ENCODE measurements at regions not wholly inside any gene's neighbourhood (a gene's known extent, or its start where the extent isn't known, plus 50 kb on each side); places are given as distances from the start of the nearest gene placed in this dataset.

DNA sequence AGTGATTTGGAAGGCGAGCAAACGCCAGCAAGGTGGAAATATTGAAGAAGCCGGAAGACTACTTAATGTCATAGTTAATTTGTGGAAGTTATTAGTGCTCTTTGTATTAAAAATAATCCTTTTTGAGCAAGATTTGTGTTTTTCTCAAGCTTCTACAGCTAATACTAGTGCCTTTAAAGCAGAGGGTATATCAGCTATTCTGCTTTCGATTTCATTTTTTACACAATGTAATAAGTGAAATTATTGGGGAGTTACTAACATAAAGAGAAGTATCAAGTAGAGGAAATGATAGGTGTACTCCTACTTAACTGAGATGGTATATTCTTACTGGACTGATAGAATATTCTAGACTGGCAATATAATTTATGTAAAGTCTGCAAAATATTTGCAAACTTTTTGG is 392.4 kb upstream of the DCN start:
- Mint-ChIP-seq H3K9me3 (no peaks in the 10 kb centered on the region), H3K36me3 (ENCODE audit: low read depth) (no peaks in the 10 kb centered on the region), H3K27me3 (peaks cover 4% of the 10 kb centered on the region), H3K4me1 (ENCODE audit: low read depth) (peaks cover 9% of the 10 kb centered on the region), H3K27ac (no peak overlapping the region), H3K4me3 (no peak overlapping the region)

DNA sequence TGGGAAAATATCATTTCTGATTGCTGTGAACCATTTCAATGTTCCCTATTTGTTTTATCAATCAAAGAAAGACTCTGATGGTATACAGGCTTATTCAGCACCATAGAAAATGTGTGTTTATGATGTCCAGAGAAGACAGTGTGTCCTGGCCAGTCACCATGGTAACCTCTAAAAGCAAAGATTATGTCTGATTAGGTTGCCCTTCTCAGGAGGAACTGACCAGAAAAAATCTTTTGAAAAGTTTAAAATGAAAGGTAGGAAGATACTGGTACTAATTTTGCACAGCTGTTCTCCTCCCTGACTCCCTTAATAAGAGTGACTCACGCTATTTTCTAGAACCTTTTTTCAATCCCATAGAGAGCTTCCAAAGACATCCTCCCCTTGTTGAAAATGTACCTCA is 391.8 kb upstream of the DCN start:
- no peaks in the 10 kb centered on the region for H3K9me3 Mint-ChIP-seq
- peaks cover 9% of the 10 kb centered on the region for H3K4me1 Mint-ChIP-seq (ENCODE audit: low read depth)
- no peaks in the 10 kb centered on the region for H3K36me3 Mint-ChIP-seq (ENCODE audit: low read depth)
- peaks cover 4% of the 10 kb centered on the region for H3K27me3 Mint-ChIP-seq
- H3K27ac Mint-ChIP-seq: no peak overlapping the region
- H3K4me3 Mint-ChIP-seq: no peak overlapping the region

DNA sequence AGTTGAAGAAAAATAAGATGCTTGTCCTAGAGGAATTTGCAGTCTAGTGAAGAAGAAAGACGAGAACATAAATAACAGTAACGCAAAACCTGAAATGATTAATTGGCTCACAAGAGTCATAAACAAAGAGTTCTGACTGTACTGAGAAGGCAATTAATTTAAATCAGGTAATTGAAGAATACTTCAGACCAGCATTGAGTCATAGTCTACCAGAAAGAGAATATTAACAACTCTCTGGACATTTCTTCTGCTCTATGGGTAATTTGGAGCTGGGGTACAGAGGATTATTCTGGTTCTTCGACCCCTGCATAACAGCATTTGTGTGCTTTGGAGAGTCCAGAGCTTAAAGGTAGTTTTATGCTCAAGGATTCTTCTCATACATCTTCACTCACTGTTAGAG is 390.3 kb upstream of the DCN start:
- Mint-ChIP-seq H3K36me3 (ENCODE audit: low read depth) (no peaks in the 10 kb centered on the region), H3K27me3 (peaks cover 4% of the 10 kb centered on the region), H3K4me3 (no peak overlapping the region), H3K4me1 (ENCODE audit: low read depth) (peaks cover 5% of the 10 kb centered on the region), H3K27ac (no peak overlapping the region), H3K9me3 (no peaks in the 10 kb centered on the region)

DNA sequence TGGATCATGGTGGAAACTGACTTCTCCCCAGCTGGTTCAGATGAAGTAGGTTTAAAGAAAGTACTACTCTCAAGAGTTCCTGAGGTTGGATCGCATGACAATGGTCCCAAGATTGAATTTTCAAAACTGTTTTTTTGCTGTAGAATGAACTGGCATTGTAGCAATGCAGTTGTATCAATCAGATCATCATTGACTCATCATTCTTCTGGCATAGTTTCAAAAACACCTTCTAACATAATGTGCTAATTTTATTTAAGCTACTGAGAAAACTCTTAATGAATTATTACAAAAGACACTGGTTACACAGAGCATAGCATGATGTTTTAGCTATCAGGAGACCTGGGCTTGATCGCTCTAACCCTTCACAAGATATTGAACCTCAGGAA is 384.5 kb upstream of the DCN start:
- Mint-ChIP-seq H3K4me3 (no peak overlapping the region), H3K27me3 (no peaks in the 10 kb centered on the region), H3K9me3 (peaks cover 3% of the 10 kb centered on the region), H3K4me1 (ENCODE audit: low read depth) (peaks cover 26% of the 10 kb centered on the region), H3K36me3 (ENCODE audit: low read depth) (no peaks in the 10 kb centered on the region), H3K27ac (no peak overlapping the region)

DNA sequence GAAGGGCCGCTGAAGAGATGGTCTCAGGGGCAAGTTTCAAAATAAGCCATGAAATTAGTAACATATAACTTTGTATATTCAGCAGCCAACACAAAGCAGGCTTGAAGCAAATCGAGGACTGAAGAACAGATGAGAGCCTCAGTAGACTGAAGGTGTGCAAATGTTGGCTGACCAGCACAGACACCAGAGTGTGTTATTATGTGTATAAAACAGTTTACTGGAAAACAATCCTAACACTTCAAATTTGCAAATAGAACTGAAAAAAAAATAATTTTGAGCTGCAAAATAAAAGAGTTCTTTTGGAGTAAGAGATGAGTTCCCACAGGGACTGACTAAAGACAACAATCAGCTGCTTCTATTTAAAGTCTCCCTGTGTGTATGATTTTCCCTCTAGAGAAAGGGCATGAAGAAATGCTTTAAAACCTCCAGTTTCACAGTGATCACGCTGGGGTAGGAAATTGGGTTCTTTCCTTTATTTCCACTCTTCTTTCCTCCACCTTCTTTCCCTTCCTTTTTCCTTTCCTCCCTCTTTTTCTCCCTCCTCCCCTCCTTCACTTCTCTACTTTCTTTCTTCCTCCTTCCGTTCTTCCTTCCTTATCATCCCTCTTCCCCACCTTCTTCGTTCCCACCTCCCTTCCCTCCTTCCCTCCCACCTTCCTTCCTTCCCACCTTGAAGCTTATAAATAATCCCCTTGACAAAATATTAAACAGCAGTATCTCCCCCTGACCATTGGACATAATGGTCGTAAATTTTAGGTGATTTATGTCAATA is 383.9 kb upstream of the DCN start:
- Mint-ChIP-seq H3K27me3 (no peaks in the 10 kb centered on the region), H3K4me1 (ENCODE audit: low read depth) (peaks cover 28% of the 10 kb centered on the region), H3K36me3 (ENCODE audit: low read depth) (no peaks in the 10 kb centered on the region), H3K4me3 (no peak overlapping the region), H3K9me3 (peaks cover 3% of the 10 kb centered on the region), H3K27ac (no peak overlapping the region)

DNA sequence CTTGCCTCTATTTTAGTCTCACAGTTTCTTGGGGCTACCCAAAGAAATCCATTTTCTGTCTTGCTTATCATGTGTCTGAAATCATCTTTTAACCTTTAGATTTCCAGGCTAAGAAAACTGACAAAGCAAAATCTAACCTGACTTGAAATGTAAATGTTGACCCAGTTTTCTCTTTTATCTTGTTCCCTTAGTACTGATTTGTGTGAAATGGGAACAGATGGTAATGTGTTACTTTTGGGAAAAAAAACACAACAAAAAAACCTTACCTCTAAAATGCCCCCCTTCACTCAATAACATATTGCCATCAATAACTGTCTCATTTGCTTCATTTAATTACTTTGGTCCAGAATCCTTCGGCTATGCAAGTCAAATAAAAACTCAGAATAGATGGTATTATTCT is 383.2 kb upstream of the DCN start:
- Mint-ChIP-seq H3K36me3 (ENCODE audit: low read depth) (no peaks in the 10 kb centered on the region), H3K4me3 (no peak overlapping the region), H3K27me3 (no peaks in the 10 kb centered on the region), H3K27ac (no peak overlapping the region), H3K4me1 (ENCODE audit: low read depth) (peaks cover 28% of the 10 kb centered on the region), H3K9me3 (peaks cover 3% of the 10 kb centered on the region)

DNA sequence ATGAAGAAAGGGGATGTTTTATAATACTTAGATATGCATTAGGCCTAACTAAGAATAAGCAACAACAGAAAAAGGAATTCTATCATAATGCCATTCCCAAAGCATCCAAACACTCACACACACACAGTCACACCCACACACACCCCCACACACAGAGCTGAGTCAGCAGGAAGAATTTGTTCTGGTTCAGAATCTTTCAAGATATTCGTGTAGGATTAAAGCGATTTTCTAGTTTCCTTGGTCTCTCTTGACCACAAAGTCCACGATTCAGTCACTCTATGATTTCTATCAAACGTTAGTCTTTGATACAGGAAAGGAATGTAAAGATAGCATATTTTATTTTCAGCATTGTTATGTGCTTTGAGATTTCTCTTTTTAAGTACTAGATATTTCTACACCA is 382.6 kb upstream of the DCN start:
- Mint-ChIP-seq H3K9me3 (peaks cover 3% of the 10 kb centered on the region), H3K27ac (no peak overlapping the region), H3K36me3 (ENCODE audit: low read depth) (no peaks in the 10 kb centered on the region), H3K4me1 (ENCODE audit: low read depth) (peaks cover 28% of the 10 kb centered on the region), H3K27me3 (no peaks in the 10 kb centered on the region), H3K4me3 (no peak overlapping the region)

DNA sequence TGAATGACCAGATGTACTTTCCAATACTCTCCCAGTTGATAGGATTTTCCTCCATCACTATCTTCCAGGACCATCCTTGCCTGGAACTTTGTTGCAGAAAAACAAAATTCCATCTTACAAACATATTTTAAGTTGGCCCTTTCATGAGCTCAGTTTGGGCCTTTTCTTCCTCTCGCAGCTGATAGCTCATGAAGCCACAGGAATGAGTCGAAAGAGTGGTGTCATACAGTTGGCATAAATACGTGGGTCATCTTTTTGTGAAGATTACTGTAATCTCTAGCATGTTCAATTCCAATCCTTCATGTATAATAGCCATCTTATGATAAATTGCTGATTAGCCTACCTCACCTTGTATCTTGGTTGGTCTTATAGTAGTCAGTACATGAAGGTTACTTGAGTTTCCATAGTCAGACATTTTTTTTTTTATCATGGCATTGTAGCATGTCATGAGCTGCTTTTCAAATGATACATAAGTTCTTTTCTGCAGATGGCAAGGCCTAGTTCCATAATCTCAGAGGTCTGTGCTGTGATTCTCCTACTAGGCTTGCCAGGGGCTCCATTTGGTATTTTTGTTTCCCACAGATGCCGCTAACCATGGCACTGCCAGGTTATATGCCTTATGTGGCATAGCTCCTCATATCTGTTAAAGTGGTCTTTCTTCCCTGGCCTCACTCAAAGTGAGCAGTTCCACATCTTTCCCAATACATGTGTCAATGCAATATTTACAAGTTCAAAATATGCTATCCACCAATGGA is 380.6 kb upstream of the DCN start:
- peaks cover 12% of the 10 kb centered on the region for H3K9me3 Mint-ChIP-seq
- H3K4me3 Mint-ChIP-seq: peak overlapping the region; percentile 9
- no peak overlapping the region for H3K27ac Mint-ChIP-seq

DNA sequence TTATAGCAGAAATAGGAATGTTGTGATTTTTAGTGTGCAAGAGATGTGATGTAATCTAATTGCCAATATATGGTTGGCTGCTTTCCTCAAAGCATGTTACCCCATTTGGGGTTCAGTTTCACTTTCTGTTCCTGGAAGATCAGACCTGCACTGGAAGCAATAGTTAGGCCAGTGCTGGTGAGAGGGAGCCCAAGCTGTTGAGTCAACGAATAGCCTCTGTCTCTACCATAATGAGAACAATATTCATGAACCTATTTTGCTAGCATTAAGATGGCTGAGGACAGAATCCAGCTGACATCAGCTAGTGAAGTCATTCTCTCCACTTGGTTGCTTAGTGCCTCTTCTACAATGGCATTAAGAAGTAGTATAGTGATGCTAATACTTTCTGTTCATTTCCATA is 379.9 kb upstream of the DCN start:
- Mint-ChIP-seq H3K4me3 (peak overlapping the region; percentile 25), H3K4me1 (ENCODE audit: low read depth) (peaks cover 28% of the 10 kb centered on the region), H3K27ac (no peak overlapping the region), H3K27me3 (no peaks in the 10 kb centered on the region), H3K9me3 (peaks cover 18% of the 10 kb centered on the region), H3K36me3 (ENCODE audit: low read depth) (peaks cover 5% of the 10 kb centered on the region)

More for the DNA sequence above, 380.6 kb upstream of the DCN start:
- Mint-ChIP-seq H3K4me1 (ENCODE audit: low read depth) (peaks cover 28% of the 10 kb centered on the region), H3K36me3 (ENCODE audit: low read depth) (peaks cover 5% of the 10 kb centered on the region), H3K27me3 (no peaks in the 10 kb centered on the region)

DNA sequence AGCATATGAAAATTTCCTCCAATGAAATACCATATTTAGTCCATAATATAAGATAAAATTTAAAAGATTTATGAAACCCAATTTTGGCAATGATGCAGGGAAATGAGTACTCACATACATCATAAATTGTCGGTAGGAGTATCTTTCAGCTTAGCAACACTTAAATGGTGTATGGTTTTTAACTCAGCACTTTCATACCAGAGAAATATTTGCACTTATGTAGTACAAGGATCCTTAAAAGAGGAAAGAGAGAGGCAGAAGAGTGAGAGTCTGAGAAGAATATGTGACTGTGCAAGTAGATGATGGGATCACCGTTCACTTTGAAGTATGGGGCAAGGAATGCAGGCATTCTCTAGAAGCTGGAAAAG is 379.3 kb upstream of the DCN start:
- H3K4me3 Mint-ChIP-seq: peak overlapping the region; percentile 25
- peaks cover 5% of the 10 kb centered on the region for H3K36me3 Mint-ChIP-seq (ENCODE audit: low read depth)
- H3K27me3 Mint-ChIP-seq: no peaks in the 10 kb centered on the region
- H3K9me3 Mint-ChIP-seq: peaks cover 18% of the 10 kb centered on the region
- H3K4me1 Mint-ChIP-seq (ENCODE audit: low read depth): peaks cover 28% of the 10 kb centered on the region
- H3K27ac Mint-ChIP-seq: no peak overlapping the region

DNA sequence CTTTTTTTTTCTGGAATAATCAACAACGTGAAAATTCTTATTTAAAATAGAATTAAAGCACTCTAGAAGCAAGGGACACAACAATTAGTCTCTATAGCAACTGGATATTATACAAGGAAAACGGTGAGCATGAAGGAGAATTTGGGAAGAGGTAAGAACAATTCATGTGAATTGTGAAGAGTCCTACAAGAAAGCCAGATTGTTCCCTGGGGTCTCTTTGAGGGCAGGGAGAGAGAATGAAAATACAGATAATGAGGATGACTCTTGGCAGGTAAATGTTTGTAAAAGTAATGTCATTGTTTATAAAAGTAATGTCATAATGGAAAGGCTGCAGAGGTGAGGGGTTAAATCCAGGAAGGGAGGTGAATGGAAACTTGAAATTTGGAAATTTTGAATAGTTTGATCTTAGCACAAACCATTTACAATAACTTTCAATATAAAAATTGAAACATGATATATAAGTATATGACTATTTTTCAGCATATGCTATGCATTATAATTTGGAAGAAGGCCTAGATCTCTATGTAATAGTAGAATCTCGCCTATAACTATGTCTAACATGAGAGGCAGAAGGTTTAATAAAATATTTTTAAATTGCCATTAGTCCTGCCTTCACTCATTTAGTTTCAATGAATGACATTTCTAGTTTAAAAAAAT is 378.8 kb upstream of the DCN start:
- peaks cover 28% of the 10 kb centered on the region for H3K4me1 Mint-ChIP-seq (ENCODE audit: low read depth)
- no peaks in the 10 kb centered on the region for H3K27me3 Mint-ChIP-seq
- peaks cover 18% of the 10 kb centered on the region for H3K9me3 Mint-ChIP-seq
- peaks cover 5% of the 10 kb centered on the region for H3K36me3 Mint-ChIP-seq (ENCODE audit: low read depth)
- no peak overlapping the region for H3K4me3 Mint-ChIP-seq
- no peak overlapping the region for H3K27ac Mint-ChIP-seq

DNA sequence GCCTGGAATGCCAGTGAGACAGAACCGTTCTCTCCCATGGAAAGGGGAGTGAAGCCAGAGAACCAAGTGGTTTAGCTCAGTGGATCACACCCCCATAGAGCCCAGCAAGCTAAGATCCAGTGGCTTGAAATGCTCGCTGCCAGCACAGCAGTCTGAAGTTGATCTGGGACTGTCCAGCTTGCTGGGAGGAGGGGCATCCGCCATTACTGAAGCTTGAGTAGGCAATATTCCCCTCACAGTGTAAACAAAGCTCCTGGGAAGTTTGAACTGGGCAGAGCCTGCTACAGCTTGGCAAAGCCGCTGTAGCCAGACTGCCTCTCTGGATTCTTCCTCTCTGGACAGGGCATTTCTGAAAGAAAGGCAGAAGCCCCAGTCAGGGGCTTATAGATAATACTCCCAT is 374.3 kb upstream of the DCN start:
- peaks cover 20% of the 10 kb centered on the region for H3K9me3 Mint-ChIP-seq
- no peak overlapping the region for H3K4me3 Mint-ChIP-seq
- peaks cover 10% of the 10 kb centered on the region for H3K27me3 Mint-ChIP-seq
- peaks cover 5% of the 10 kb centered on the region for H3K36me3 Mint-ChIP-seq (ENCODE audit: low read depth)
- H3K27ac Mint-ChIP-seq: no peak overlapping the region
- peaks cover under 1% of the 10 kb centered on the region for H3K4me1 Mint-ChIP-seq (ENCODE audit: low read depth)

DNA sequence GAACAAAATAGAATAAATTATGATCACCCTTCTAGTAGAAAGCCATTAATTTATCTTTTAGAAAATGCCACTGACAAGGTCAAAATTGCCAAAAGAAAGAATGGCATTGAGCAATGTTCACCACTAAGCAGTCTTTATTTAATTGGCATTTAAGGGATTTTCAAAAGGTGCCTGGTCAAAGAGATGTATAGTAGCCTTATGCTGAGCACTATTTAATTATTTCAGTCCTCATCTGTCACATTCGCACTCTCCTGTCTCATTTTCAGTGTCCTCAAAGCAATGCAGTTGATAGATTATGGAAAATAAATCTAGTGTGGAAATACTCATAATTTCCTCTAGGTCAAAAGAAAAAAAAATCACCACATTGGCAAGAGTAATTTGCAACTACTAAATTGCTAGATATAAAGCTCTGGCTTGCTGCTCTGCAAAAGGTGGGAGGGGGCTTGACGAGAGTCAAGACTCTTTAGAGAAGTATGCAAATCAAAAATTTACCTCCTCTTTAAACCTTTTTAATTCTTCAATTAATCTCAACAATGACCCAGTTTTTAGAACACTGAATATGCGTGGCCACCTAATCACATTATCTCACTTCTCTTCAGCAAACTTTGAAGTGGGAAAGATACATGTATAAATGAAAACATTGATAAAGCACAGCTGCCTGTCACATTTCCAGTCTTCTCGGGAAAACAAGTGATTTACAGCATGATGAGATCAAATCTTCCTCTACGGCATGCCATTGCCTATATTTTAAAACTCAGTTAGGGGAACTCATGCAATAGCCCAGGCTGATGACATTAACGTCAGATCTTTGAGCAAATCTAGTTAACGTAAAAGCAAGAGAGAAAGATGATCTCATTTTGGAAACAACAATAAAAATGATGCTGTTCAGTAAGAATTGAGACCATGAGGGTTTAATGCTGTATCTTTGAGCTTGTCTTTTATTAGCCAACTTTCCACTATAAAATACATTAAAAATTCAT is 373.1 kb upstream of the DCN start:
- Mint-ChIP-seq H3K27me3 (peaks cover 10% of the 10 kb centered on the region), H3K27ac (no peak overlapping the region), H3K9me3 (peaks cover 20% of the 10 kb centered on the region), H3K4me3 (no peak overlapping the region), H3K4me1 (ENCODE audit: low read depth) (no peaks in the 10 kb centered on the region), H3K36me3 (ENCODE audit: low read depth) (peaks cover 5% of the 10 kb centered on the region)

DNA sequence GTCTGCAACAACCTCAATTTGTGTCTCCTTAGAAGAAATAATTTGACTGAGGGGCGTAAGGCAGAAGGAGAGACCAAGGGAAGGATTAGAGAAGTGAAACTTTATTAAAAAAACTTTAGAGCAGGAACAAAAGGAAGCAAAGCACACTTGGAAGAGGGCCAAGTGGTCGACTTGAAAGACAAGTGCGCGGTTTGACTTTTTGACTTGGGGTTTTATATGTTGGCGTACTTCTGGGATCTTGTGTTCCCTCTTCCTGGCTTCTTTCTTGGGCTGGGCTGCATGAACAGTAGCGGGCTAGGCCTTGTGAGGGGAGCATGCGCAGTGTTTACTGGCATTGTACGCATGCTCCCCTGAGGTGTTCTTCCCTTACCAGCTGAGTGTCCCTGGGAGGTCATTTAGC is 369.3 kb upstream of the DCN start:
- Mint-ChIP-seq H3K27me3 (peaks cover 15% of the 10 kb centered on the region), H3K4me1 (ENCODE audit: low read depth) (no peaks in the 10 kb centered on the region), H3K36me3 (ENCODE audit: low read depth) (no peaks in the 10 kb centered on the region), H3K4me3 (no peak overlapping the region), H3K27ac (no peak overlapping the region), H3K9me3 (peaks cover 8% of the 10 kb centered on the region)

Data from stimulated activated naive CD8-positive, alpha-beta T cell treated with anti-CD3 and anti-CD28 coated beads, Interleukin-15, Interleukin-2, amounts not matched to agents 100 ng/mL and 50 ng/mL, for 24 hours (primary cell).